Astrocyte of the cerebellum (primary cell): ENCODE measurements at regions not wholly inside any gene's neighbourhood (a gene's known extent, or its start where the extent isn't known, plus 50 kb on each side); places are given as distances from the start of the nearest gene placed in this dataset.

ENCODE experiments used
- DNase-seq: peaks from one replicate; pipeline ENCODE4 v3.0.0-alpha.2; 2011; ENCODE audit warnings: low read depth
- H3K4me3 ChIP-seq: 2 replicates; pipeline ENCODE4 v1.5.1; 2011; ENCODE audit warnings: mild to moderate bottlenecking, low read depth, low read length, moderate library complexity
- CTCF ChIP-seq: IDR thresholded peaks from 2 replicates; pipeline ENCODE4 v1.5.1; 2012; ENCODE audit warnings: low read length, low read depth, moderate library complexity, mild to moderate bottlenecking; ENCODE audit errors: missing control alignments
- in situ Hi-C: cut with HindIII; loops from 2 replicates; pipeline ENCODE4 v1.10.0; 2017; ENCODE audit warnings: low sequenced_read_pairs

DNA sequence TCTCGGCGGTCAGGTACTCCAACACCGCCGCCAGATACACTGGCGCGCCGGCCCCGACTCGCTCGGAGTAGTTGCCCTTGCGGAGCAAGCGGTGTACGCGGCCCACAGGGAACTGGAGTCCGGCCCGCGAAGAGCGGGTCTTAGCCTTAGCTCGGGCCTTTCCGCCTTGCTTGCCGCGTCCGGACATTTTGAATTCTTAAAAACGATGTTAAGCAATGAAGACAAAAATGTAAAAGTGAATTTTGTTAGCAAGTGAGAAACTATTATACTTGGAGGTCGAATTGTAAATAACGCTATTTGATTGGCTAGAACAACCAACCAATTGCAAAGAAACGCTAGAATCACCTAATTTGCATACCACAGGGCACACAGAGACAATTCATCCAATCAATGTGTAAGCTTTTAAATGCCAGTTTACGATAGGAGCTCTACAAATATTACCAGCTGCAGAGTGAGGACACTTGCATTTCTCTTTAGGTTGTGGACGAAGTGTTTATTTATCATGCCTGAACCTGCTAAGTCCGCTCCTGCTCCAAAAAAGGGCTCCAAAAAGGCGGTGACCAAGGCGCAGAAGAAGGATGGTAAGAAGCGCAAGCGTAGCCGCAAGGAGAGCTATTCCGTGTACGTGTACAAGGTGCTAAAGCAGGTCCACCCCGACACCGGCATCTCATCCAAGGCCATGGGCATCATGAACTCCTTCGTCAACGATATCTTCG is 112.0 kb downstream of the HFE start:
- no peak for TF ChIP-seq CTCF
- in situ Hi-C loops = loop anchor here (5.0 kb wide), 1 partner anchor 107 kb away; no protein-coding TSS in a partner anchor
- DNase-seq = peak; percentile 93
- peak overlapping the region; percentile 79 for H3K4me3 ChIP-seq

DNA sequence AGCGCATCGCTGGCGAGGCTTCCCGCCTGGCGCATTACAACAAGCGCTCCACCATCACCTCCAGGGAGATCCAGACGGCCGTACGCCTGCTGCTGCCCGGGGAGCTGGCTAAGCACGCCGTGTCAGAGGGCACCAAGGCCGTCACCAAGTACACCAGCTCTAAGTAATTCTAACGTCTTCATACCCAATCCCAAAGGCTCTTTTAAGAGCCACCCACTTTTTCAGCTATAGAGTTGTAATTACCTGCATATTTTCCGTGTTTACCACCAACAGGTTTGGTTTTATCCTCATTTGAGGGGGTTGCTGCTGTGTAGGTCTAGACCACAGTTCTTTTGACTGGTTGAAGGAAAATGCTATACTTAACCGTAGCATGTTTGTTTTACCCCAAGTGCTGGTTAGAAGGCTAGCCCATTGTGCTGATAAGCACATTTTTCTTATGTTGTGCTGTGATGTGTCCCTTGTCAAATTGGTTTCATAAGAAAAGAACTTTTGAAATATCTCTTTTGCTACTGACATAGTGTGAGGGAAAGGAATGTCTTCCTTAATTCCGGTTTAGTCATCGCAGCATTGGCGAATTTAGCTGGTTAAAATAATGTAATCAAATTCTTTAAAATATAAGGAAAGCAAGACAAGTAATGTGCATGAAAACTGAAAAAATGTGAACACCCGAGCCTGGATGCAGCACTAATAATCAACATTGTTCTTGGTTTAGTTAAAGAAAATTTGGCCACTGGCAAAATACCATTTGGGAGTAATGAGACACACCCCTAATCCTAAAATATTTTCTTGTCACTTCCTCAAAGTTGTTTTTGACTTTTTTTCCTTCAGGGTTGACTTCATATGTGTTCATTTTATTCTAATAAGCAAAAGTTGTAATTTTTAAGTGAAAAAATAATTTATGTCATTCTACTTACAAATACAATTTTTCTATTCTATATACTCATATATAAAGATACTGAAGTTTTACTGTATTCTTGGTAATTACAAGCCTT is 112.8 kb downstream of the HFE start:
- in situ Hi-C loops = loop anchor here (5.0 kb wide), 1 partner anchor 108 kb away; no protein-coding TSS in a partner anchor
- DNase-seq = no peak
- peak overlapping the region; percentile 79 for H3K4me3 ChIP-seq
- no peak for TF ChIP-seq CTCF

- no peak for DNase-seq
- TF ChIP-seq CTCF = no peak
- H3K4me3 ChIP-seq = no peak overlapping the region
- in situ Hi-C loops = no loop called here
Measured at GRCh38 chr6:26200918-26201721, 113.9 kb downstream of the HFE start.

DNA sequence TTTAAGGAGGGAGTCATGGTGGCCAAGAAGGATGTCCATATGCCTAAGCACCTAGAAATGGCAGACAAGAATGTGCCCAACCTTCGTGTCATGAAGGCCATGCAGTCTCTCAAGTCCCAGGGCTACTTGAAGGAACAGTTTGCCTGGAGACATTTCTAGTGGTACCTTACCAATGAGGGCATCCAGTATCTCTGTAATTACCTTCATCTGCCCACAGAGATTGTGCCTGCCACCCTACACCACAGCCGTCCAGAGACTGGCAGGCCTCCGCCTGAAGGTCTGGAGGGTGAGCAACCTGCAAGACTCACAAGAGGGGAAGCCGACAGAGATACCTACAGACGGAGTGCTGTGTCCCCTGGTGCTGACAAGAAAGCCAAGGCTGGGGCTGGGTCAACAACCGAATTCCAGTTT is 115.0 kb downstream of the HFE start:
- no peak for TF ChIP-seq CTCF
- H3K4me3 ChIP-seq = no peak overlapping the region
- no peak for DNase-seq
- in situ Hi-C loops = no loop called here

- in situ Hi-C loops = no loop called here
- H3K4me3 ChIP-seq = no peak overlapping the region
- no peak for DNase-seq
Measured at GRCh38 chr6:26202811-26203583, 115.8 kb downstream of the HFE start.

More at GRCh38 chr6:26202811-26203583, 115.8 kb downstream of the HFE start:
- TF ChIP-seq CTCF = no peak
